Neural cell (in vitro differentiated cells): ENCODE measurements at regions not wholly inside any gene's neighbourhood (a gene's known extent, or its start where the extent isn't known, plus 50 kb on each side); places are given as distances from the start of the nearest gene placed in this dataset.

Experiments
- H2AFZ ChIP-seq: fragments of 200-600, 300-800 bp; sonication (generic), shearing (Covaris generic); 2 replicates; pipeline ENCODE4 v1.6.0; 2014; ENCODE audit warnings: low read depth, mild to moderate bottlenecking, antibody characterized with exemption, low read length, moderate library complexity
- H3F3A ChIP-seq: fragments of 200-600 bp; shearing (Covaris generic); 2 replicates; pipeline ENCODE4 v1.6.1; 2016; ENCODE audit warnings: mild to moderate bottlenecking, moderate library complexity, mixed read lengths, antibody characterized with exemption, low read length; ENCODE audit not compliant: insufficient read depth, poor library complexity, severe bottlenecking
- H3K27ac ChIP-seq: fragments of 200-600, 300-800 bp; sonication (generic), shearing (Covaris generic); 2 replicates; pipeline ENCODE4 v1.5.1; 2014; ENCODE audit warnings: mild to moderate bottlenecking, low read length, moderate library complexity
- H3K27me3 ChIP-seq: fragments of 300-800, 200-600 bp; sonication (generic), shearing (Covaris generic); 2 replicates; pipeline ENCODE4 v1.6.0; 2014; ENCODE audit warnings: mild to moderate bottlenecking, low read depth, low read length, moderate library complexity; ENCODE audit not compliant: insufficient read depth
- H3K36me3 ChIP-seq: fragments of 300-800, 200-600 bp; sonication (generic), shearing (Covaris generic); 2 replicates; pipeline ENCODE4 v1.5.1; 2014; ENCODE audit warnings: mild to moderate bottlenecking, antibody characterized with exemption, low read length, moderate library complexity; ENCODE audit not compliant: insufficient read depth
- H3K4me2 ChIP-seq: fragments of 300-800, 200-600 bp; sonication (generic), shearing (Covaris generic); 2 replicates; pipeline ENCODE4 v1.6.0; 2014; ENCODE audit warnings: mild to moderate bottlenecking, low read length
- H3K4me3 ChIP-seq: fragments of 300-800, 200-600 bp; sonication (generic), shearing (Covaris generic); 2 replicates; pipeline ENCODE4 v1.5.1; 2014; ENCODE audit warnings: mild to moderate bottlenecking, low read length, moderate library complexity
- H3K79me2 ChIP-seq: fragments of 200-600 bp; shearing (Covaris generic); replicated peaks from 2 replicates; pipeline ENCODE4 v1.6.0; 2014; ENCODE audit warnings: mild to moderate bottlenecking, low read length, moderate library complexity; ENCODE audit not compliant: insufficient read depth
- H3K9ac ChIP-seq: fragments of 300-800, 200-600 bp; sonication (generic), shearing (Covaris generic); 2 replicates; pipeline ENCODE4 v1.6.1; 2016; ENCODE audit warnings: mild to moderate bottlenecking, low read length, mixed read lengths
- H3K9me2 ChIP-seq: fragments of 200-600 bp; shearing (Covaris generic); 2 replicates; pipeline ENCODE4 v1.6.1; 2016; ENCODE audit warnings: mild to moderate bottlenecking, low read length, mixed read lengths; ENCODE audit not compliant: insufficient read depth
- H3K9me3 ChIP-seq: fragments of 200-600, 300-800 bp; sonication (generic), shearing (Covaris generic); 2 replicates; pipeline ENCODE4 v1.6.1; 2016; ENCODE audit warnings: mild to moderate bottlenecking, mixed run types, low read length, moderate library complexity, mixed read lengths
- H4K20me1 ChIP-seq: fragments of 200-600 bp; shearing (Covaris generic); 2 replicates; pipeline ENCODE4 v1.6.1; 2016; ENCODE audit warnings: mild to moderate bottlenecking, mixed run types; ENCODE audit not compliant: insufficient read depth
- EP300 ChIP-seq: fragments of 450-650 bp; conservative IDR thresholded peaks from 2 replicates; pipeline ENCODE4 v1.6.1; 2014; ENCODE audit warnings: antibody characterized with exemption, mild to moderate bottlenecking, moderate library complexity; ENCODE audit not compliant: poor library complexity, severe bottlenecking
- EZH2 ChIP-seq: fragments of 200-600, 300-800 bp; shearing (Covaris generic), sonication (generic); IDR thresholded peaks from 2 replicates; pipeline ENCODE4 v1.6.1; 2014; ENCODE audit warnings: antibody characterized with exemption, low read length, borderline replicate concordance, mild to moderate bottlenecking; ENCODE audit not compliant: insufficient read depth, poor library complexity, severe bottlenecking
- MXI1 ChIP-seq: fragments of 450-650 bp; conservative IDR thresholded peaks from 2 replicates; pipeline ENCODE4 v1.6.1; 2014; ENCODE audit warnings: antibody characterized with exemption, mild to moderate bottlenecking; ENCODE audit not compliant: poor library complexity, severe bottlenecking
- POLR2AphosphoS5 ChIP-seq: IDR thresholded peaks from 2 replicates; pipeline ENCODE4 v1.6.1; 2012
- RAD21 ChIP-seq: fragments of 450-650 bp; conservative IDR thresholded peaks from 2 replicates; pipeline ENCODE4 v1.6.1; 2014; ENCODE audit warnings: antibody characterized with exemption, mild to moderate bottlenecking, moderate library complexity
- SMC3 ChIP-seq: fragments of 450-650 bp; conservative IDR thresholded peaks from 2 replicates; pipeline ENCODE4 v1.6.1; 2014; ENCODE audit warnings: antibody characterized with exemption, mild to moderate bottlenecking, moderate library complexity; ENCODE audit not compliant: poor library complexity
- TAF1 ChIP-seq: IDR thresholded peaks from 2 replicates; pipeline ENCODE4 v1.6.1; 2012; ENCODE audit warnings: low read depth
- TF ChIP-seq, protein P1 (sequence below): fragments of 450-650 bp; IDR thresholded peaks from 2 replicates; pipeline ENCODE4 v1.5.1; 2014; ENCODE audit warnings: antibody characterized with exemption, mild to moderate bottlenecking, moderate library complexity; ENCODE audit not compliant: poor library complexity, severe bottlenecking
- TF ChIP-seq, protein P2 (sequence below): IDR thresholded peaks from 2 replicates; pipeline ENCODE4 v1.6.1; 2012; ENCODE audit warnings: borderline replicate concordance

DNA sequence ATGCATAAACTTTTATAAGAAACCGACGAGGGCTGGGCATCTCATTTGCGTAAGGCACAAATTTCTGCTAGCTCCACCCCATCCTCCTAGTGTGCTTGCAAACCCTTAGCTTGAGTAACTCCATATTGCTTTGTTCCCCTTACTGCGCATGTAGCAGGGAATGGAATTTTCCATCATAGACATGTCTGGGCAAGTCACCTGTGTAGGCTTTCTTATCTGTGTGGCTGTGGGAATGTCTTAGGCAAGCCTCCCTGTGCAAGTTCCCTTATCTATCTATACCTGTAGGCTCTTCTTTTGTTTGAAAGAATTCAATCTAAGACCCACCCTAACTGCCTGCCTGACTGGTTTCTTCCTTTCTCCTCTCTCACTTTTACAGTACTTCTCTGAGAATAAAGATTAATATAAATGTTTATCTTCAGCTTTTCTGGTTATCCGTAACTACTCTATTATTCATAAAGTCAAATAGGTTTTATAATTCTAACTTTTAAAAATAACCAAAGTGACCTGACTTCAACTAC is 217.6 kb upstream of the FIGN start:
- Histone ChIP-seq H3K36me3 (no peaks in the 10 kb centered on the region), H3K4me3 (no peak overlapping the region), H3K9me3 (no peaks in the 10 kb centered on the region), H4K20me1 (no peaks in the 10 kb centered on the region), H3F3A (no peaks in the 10 kb centered on the region), H2AFZ (no peak overlapping the region), H3K27me3 (no peaks in the 10 kb centered on the region), H3K27ac (no peak overlapping the region), H3K79me2 (no peaks in the 10 kb centered on the region), H3K9me2 (no peaks in the 10 kb centered on the region), H3K9ac (no peak overlapping the region), H3K4me2 (no peak overlapping the region)
- TF ChIP-seq POLR2AphosphoS5 (no peak), MXI1 (no peak), RAD21 (no peak), EZH2 (no peak), SMC3 (no peak), EP300 (no peak), TAF1 (no peak)
- TF ChIP-seq, protein P1, sequence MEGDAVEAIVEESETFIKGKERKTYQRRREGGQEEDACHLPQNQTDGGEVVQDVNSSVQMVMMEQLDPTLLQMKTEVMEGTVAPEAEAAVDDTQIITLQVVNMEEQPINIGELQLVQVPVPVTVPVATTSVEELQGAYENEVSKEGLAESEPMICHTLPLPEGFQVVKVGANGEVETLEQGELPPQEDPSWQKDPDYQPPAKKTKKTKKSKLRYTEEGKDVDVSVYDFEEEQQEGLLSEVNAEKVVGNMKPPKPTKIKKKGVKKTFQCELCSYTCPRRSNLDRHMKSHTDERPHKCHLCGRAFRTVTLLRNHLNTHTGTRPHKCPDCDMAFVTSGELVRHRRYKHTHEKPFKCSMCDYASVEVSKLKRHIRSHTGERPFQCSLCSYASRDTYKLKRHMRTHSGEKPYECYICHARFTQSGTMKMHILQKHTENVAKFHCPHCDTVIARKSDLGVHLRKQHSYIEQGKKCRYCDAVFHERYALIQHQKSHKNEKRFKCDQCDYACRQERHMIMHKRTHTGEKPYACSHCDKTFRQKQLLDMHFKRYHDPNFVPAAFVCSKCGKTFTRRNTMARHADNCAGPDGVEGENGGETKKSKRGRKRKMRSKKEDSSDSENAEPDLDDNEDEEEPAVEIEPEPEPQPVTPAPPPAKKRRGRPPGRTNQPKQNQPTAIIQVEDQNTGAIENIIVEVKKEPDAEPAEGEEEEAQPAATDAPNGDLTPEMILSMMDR = no peak
- TF ChIP-seq, protein P2, sequence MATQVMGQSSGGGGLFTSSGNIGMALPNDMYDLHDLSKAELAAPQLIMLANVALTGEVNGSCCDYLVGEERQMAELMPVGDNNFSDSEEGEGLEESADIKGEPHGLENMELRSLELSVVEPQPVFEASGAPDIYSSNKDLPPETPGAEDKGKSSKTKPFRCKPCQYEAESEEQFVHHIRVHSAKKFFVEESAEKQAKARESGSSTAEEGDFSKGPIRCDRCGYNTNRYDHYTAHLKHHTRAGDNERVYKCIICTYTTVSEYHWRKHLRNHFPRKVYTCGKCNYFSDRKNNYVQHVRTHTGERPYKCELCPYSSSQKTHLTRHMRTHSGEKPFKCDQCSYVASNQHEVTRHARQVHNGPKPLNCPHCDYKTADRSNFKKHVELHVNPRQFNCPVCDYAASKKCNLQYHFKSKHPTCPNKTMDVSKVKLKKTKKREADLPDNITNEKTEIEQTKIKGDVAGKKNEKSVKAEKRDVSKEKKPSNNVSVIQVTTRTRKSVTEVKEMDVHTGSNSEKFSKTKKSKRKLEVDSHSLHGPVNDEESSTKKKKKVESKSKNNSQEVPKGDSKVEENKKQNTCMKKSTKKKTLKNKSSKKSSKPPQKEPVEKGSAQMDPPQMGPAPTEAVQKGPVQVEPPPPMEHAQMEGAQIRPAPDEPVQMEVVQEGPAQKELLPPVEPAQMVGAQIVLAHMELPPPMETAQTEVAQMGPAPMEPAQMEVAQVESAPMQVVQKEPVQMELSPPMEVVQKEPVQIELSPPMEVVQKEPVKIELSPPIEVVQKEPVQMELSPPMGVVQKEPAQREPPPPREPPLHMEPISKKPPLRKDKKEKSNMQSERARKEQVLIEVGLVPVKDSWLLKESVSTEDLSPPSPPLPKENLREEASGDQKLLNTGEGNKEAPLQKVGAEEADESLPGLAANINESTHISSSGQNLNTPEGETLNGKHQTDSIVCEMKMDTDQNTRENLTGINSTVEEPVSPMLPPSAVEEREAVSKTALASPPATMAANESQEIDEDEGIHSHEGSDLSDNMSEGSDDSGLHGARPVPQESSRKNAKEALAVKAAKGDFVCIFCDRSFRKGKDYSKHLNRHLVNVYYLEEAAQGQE = no peak

DNA sequence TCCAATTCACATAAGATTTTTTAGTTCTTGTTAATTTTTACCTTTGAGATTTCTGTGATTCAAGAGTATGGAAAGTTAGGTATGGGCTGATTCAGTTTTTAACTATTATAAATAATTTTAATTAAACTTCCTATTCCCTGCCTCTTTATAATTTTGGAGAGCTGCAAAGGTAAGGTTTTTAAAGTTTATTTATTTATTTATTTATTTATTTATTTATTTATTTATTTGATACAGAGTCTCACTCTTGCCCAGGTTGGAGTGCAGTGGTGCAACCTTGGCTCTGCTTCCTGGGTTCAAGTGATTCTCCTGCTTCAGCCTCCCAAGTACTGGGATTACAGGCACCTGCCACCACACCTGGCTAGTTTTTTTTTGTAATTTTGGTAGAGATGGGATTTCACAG is 215.5 kb upstream of the FIGN start:
- Histone ChIP-seq H3K4me3 (no peak overlapping the region), H3K4me2 (no peak overlapping the region), H2AFZ (no peak overlapping the region), H3K9me2 (no peaks in the 10 kb centered on the region), H3F3A (no peaks in the 10 kb centered on the region), H3K9ac (no peak overlapping the region), H3K9me3 (no peaks in the 10 kb centered on the region), H4K20me1 (no peaks in the 10 kb centered on the region), H3K27ac (no peak overlapping the region), H3K79me2 (no peaks in the 10 kb centered on the region), H3K27me3 (no peaks in the 10 kb centered on the region), H3K36me3 (no peaks in the 10 kb centered on the region)
- TF ChIP-seq POLR2AphosphoS5 = no peak
- TF ChIP-seq TAF1 = no peak
- no peak for TF ChIP-seq SMC3
- TF ChIP-seq EP300 = no peak
- no peak for TF ChIP-seq EZH2
- no peak for TF ChIP-seq MXI1
- TF ChIP-seq RAD21 = no peak
- TF ChIP-seq, protein P1 = no peak
- TF ChIP-seq, protein P2 = no peak
